ENCODE measurements at regions not wholly inside any gene's neighbourhood (a gene's known extent, or its start where the extent isn't known, plus 50 kb on each side); places are given as distances from the start of the nearest gene placed in this dataset.

GRCh38 chr12:111091051-111091450, 170.7 kb upstream of the MYL2 start:
- TF ChIP-seq CTCF (IDR thresholded peaks at IDR 0.05), result no peak
- TF ChIP-seq EZH2 (IDR thresholded peaks at IDR 0.05; ENCODE audit: borderline replicate concordance, insufficient read depth, low read depth, low read length, poor library complexity, severe bottlenecking), result no peak
